OCI-LY3 (cell line): ENCODE measurements at regions not wholly inside any gene's neighbourhood (a gene's known extent, or its start where the extent isn't known, plus 50 kb on each side); places are given as distances from the start of the nearest gene placed in this dataset.

ENCODE experiments used
- H2AFZ ChIP-seq: fragments of 200-600, 300-600 bp; shearing (Covaris generic); 2 replicates; pipeline ENCODE4 v1.6.0; 2014; ENCODE audit warnings: antibody characterized with exemption, low read depth, low read length
- H3K27ac ChIP-seq: fragments of 200-600, 300-600 bp; sonication (generic); 2 replicates; pipeline ENCODE4 v1.5.1; 2014; ENCODE audit warnings: mild to moderate bottlenecking, low read length, moderate library complexity, mixed read lengths
- H3K27me3 ChIP-seq: fragments of 200-600, 300-600 bp; sonication (generic); 2 replicates; pipeline ENCODE4 v1.6.1; 2014; ENCODE audit warnings: low read depth, low read length, mixed read lengths
- H3K36me3 ChIP-seq: fragments of 200-600, 300-600 bp; sonication (generic); replicated peaks from 2 replicates; pipeline ENCODE3; 2014; ENCODE audit warnings: low read depth, low read length, mixed read lengths
- H3K4me1 ChIP-seq: fragments of 300-600, 200-600 bp; sonication (generic); 2 replicates; pipeline ENCODE4 v1.6.1; 2014; ENCODE audit warnings: low read length, mixed read lengths
- H3K4me2 ChIP-seq: fragments of 200-600, 300-600 bp; sonication (generic); 2 replicates; pipeline ENCODE4 v1.6.1; 2014; ENCODE audit warnings: low read length, mixed read lengths
- H3K4me3 ChIP-seq: fragments of 300-600, 200-600 bp; sonication (generic); 2 replicates; pipeline ENCODE4 v1.5.1; 2014; ENCODE audit warnings: antibody characterized with exemption, mild to moderate bottlenecking, low read length, moderate library complexity
- H3K79me2 ChIP-seq: fragments of 300-600, 200-600 bp; shearing (Covaris generic); 2 replicates; pipeline ENCODE4 v1.6.1; 2014; ENCODE audit warnings: mild to moderate bottlenecking, low read length, mixed read lengths
- H3K9ac ChIP-seq: fragments of 300-600, 200-600 bp; shearing (Covaris generic); 2 replicates; pipeline ENCODE4 v1.6.0; 2014; ENCODE audit warnings: mild to moderate bottlenecking, low read length, moderate library complexity
- H3K9me3 ChIP-seq: fragments of 200-600, 300-600 bp; shearing (Covaris generic); 2 replicates; pipeline ENCODE4 v1.6.1; 2014; ENCODE audit warnings: low read length, mixed read lengths; ENCODE audit not compliant: insufficient read depth
- H4K20me1 ChIP-seq: fragments of 200-600, 300-600 bp; sonication (generic); 2 replicates; pipeline ENCODE4 v1.6.1; 2016; ENCODE audit warnings: low read length, mixed read lengths; ENCODE audit not compliant: insufficient read depth
- EZH2phosphoT487 ChIP-seq: fragments of 200-600 bp; shearing (Covaris generic); IDR thresholded peaks from 2 replicates; pipeline ENCODE4 v1.6.1; 2018; ENCODE audit warnings: antibody characterized with exemption, mixed run types, low read depth
- TF ChIP-seq, protein P1 (sequence below): fragments of 200-600, 300-600 bp; sonication (generic); IDR thresholded peaks from 2 replicates; pipeline ENCODE4 v1.5.1; 2014; ENCODE audit warnings: antibody characterized with exemption, low read length, low read depth

GRCh38 chr13:44004878-44005277 is 125.2 kb downstream of the LACC1 start:
- Histone ChIP-seq H3K9ac (no peak overlapping the region), H3K4me3 (no peak overlapping the region)

DNA sequence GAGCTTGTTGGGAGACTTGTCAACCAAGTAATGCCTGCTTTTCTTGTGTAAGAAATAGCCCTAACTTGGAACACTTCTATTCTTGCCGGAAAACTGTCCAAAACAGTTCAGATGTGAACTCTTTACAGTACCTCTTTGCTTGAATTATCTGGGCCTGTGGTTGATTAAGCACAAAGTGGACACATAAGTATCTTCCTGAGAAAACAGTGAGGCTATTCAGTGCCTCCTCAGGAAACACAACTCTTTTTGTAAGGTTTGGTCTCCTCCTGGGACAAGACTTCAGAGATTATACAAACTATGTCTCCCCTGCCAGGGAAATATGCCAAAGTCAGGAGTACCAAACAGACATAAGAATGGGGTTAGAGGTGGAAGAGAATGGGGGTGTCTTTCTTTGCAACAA is 127.7 kb downstream of the LACC1 start:
- Histone ChIP-seq H3K27ac (no peak overlapping the region), H3K4me3 (no peak overlapping the region), H3K4me2 (no peak overlapping the region), H4K20me1 (no peaks in the 10 kb centered on the region), H3K4me1 (no peaks in the 10 kb centered on the region), H3K36me3 (no peaks in the 10 kb centered on the region), H3K9ac (no peak overlapping the region), H3K79me2 (no peaks in the 10 kb centered on the region), H2AFZ (no peak overlapping the region), H3K27me3 (peaks cover 77% of the 10 kb centered on the region), H3K9me3 (no peaks in the 10 kb centered on the region)
- TF ChIP-seq EZH2phosphoT487 = no peak
- TF ChIP-seq, protein P1, sequence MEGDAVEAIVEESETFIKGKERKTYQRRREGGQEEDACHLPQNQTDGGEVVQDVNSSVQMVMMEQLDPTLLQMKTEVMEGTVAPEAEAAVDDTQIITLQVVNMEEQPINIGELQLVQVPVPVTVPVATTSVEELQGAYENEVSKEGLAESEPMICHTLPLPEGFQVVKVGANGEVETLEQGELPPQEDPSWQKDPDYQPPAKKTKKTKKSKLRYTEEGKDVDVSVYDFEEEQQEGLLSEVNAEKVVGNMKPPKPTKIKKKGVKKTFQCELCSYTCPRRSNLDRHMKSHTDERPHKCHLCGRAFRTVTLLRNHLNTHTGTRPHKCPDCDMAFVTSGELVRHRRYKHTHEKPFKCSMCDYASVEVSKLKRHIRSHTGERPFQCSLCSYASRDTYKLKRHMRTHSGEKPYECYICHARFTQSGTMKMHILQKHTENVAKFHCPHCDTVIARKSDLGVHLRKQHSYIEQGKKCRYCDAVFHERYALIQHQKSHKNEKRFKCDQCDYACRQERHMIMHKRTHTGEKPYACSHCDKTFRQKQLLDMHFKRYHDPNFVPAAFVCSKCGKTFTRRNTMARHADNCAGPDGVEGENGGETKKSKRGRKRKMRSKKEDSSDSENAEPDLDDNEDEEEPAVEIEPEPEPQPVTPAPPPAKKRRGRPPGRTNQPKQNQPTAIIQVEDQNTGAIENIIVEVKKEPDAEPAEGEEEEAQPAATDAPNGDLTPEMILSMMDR = no peak

More at GRCh38 chr13:44004878-44005277, 125.2 kb downstream of the LACC1 start:
- H3K36me3 ChIP-seq = no peaks in the 10 kb centered on the region
- H3K9me3 ChIP-seq = no peaks in the 10 kb centered on the region
- no peaks in the 10 kb centered on the region for H4K20me1 ChIP-seq
- H3K4me2 ChIP-seq = no peak overlapping the region
- H3K27me3 ChIP-seq = peaks cover 73% of the 10 kb centered on the region
- H3K27ac ChIP-seq = no peak overlapping the region
- H3K79me2 ChIP-seq = no peaks in the 10 kb centered on the region
- TF ChIP-seq, protein P1 = no peak
- TF ChIP-seq EZH2phosphoT487 = no peak
- no peak overlapping the region for H2AFZ ChIP-seq
- no peaks in the 10 kb centered on the region for H3K4me1 ChIP-seq

GRCh38 chr13:44011036-44011435 is 131.3 kb downstream of the LACC1 start:
- TF ChIP-seq EZH2phosphoT487 = no peak
- TF ChIP-seq, protein P1 = no peak
- no peak overlapping the region for H2AFZ ChIP-seq
- H3K9ac ChIP-seq = no peak overlapping the region
- H3K4me2 ChIP-seq = no peak overlapping the region
- no peak overlapping the region for H3K27ac ChIP-seq
- no peaks in the 10 kb centered on the region for H4K20me1 ChIP-seq
- no peaks in the 10 kb centered on the region for H3K4me1 ChIP-seq
- no peaks in the 10 kb centered on the region for H3K79me2 ChIP-seq
- H3K36me3 ChIP-seq = no peaks in the 10 kb centered on the region
- H3K9me3 ChIP-seq = no peaks in the 10 kb centered on the region
- H3K27me3 ChIP-seq = peaks cover 64% of the 10 kb centered on the region
- H3K4me3 ChIP-seq = no peak overlapping the region

DNA sequence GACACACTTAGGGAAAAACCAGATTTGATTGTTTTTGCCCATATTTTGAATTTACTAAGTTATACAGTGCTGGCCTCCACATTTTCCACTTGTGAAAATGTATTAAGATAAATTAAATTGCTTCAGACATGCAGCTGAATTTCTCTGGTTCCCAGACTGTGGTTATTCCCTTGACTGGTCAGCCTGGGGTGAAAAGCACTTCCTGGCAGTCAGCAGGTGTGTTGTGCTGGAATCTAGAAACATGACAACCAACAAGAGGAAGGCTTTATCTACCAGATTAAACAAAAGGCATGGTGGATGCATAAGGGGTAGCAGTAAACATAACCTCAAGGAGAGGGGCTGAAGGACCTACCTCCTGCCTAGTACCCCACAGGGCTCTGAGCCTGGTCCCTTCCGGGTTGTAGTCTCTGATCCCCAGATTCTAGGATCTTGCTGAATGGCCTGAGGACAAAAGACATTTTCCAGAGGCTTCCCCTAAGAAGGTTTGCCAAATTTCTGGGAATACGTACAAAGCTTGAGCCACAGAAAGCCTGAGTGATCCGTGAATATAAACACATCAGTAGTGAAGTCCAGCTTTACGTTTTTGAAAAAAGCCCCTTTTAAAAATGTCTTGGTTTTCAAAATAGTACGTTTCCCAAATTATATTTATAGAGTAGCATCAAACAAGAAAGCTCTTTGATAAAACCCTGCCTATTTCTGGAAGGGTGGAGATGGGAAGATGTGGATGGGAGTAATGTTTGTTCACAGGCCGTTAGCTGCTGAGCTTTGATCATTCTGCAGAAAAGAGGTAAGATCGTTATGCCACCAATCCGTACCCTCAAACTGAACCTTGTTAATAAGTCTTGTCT is 133.4 kb downstream of the LACC1 start:
- H3K4me3 ChIP-seq = no peak overlapping the region
- no peak overlapping the region for H2AFZ ChIP-seq
- H3K36me3 ChIP-seq = no peaks in the 10 kb centered on the region
- H3K4me2 ChIP-seq = no peak overlapping the region
- H3K79me2 ChIP-seq = no peaks in the 10 kb centered on the region
- H3K4me1 ChIP-seq = no peaks in the 10 kb centered on the region
- H3K27ac ChIP-seq = no peak overlapping the region
- no peak for TF ChIP-seq EZH2phosphoT487
- TF ChIP-seq, protein P1 = no peak
- H3K9me3 ChIP-seq = no peaks in the 10 kb centered on the region
- H3K9ac ChIP-seq = no peak overlapping the region
- H4K20me1 ChIP-seq = no peaks in the 10 kb centered on the region
- H3K27me3 ChIP-seq = peaks cover 47% of the 10 kb centered on the region
